ENCODE measurements at regions not wholly inside any gene's neighbourhood (a gene's known extent, or its start where the extent isn't known, plus 50 kb on each side); places are given as distances from the start of the nearest gene placed in this dataset.

DNA sequence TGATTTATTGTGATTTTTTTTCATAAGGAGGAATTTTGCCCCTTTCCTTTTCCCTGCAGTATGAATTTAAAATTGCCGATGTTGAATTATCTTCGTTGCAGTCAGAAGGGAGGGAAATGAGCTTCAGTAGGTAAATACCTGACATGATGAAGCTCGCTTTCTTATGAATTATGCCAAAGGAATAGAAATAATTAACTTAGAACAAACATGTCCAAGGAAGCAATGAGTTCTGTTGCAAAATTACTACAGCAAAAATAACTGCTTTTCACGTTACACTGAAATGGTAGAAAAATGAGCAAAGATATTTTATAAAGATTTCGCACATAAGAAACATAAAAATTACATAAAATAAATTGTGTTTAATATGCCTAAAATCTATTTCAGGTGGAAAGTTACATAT, 91.1 kb upstream of the ZNF804A start:
- TF ChIP-seq, protein P1, sequence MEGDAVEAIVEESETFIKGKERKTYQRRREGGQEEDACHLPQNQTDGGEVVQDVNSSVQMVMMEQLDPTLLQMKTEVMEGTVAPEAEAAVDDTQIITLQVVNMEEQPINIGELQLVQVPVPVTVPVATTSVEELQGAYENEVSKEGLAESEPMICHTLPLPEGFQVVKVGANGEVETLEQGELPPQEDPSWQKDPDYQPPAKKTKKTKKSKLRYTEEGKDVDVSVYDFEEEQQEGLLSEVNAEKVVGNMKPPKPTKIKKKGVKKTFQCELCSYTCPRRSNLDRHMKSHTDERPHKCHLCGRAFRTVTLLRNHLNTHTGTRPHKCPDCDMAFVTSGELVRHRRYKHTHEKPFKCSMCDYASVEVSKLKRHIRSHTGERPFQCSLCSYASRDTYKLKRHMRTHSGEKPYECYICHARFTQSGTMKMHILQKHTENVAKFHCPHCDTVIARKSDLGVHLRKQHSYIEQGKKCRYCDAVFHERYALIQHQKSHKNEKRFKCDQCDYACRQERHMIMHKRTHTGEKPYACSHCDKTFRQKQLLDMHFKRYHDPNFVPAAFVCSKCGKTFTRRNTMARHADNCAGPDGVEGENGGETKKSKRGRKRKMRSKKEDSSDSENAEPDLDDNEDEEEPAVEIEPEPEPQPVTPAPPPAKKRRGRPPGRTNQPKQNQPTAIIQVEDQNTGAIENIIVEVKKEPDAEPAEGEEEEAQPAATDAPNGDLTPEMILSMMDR (IDR thresholded peaks at IDR 0.05), result no peak
- TF ChIP-seq POLR2A (IDR thresholded peaks at IDR 0.05), result no peak

Data from thyroid gland (tissue), 4 donors.